GM21528 (cell line): ENCODE measurements at regions not wholly inside any gene's neighbourhood (a gene's known extent, or its start where the extent isn't known, plus 50 kb on each side); places are given as distances from the start of the nearest gene placed in this dataset.
"Not testable (repeated sequence)": the region's sequence is repeated elsewhere in the genome, so short reads cannot be mapped to it uniquely, and the experiment has no call there.

Source experiments
- ATAC-seq: cut with Tn5 transposase; IDR thresholded peaks from one replicate; pipeline ENCODE4 v1.9.1; 2021; ENCODE audit warnings: mild to moderate bottlenecking, moderate library complexity; ENCODE audit not compliant: unreplicated experiment, low FRiP score

GRCh38 chr10:63773962-63774361, 252.8 kb downstream of the REEP3 start:
- no peak for ATAC-seq

DNA sequence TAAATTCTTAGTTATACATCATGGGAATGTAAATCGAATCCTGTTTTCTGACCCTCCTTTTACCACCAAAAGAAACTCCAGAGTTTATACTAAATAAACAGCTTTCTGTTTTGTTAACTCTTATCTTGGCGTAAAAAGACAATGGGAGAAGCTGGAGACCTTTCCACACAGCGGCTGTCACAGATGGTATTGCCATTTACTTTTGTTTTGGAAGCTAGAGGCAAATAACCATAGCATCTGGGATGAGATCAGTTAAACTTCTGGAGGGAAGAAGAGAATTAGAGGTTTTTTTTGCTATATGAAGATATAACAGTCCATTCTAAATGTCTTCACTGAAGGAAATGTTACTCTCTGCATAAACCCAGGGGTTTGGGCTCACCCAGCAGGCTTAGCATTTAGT, 258.9 kb downstream of the REEP3 start:
- no peak for ATAC-seq

GRCh38 chr10:63781226-63781625, 260.0 kb downstream of the REEP3 start:
- no peak for ATAC-seq

GRCh38 chr10:63783882-63784281, 262.7 kb downstream of the REEP3 start:
- ATAC-seq, result no peak

DNA sequence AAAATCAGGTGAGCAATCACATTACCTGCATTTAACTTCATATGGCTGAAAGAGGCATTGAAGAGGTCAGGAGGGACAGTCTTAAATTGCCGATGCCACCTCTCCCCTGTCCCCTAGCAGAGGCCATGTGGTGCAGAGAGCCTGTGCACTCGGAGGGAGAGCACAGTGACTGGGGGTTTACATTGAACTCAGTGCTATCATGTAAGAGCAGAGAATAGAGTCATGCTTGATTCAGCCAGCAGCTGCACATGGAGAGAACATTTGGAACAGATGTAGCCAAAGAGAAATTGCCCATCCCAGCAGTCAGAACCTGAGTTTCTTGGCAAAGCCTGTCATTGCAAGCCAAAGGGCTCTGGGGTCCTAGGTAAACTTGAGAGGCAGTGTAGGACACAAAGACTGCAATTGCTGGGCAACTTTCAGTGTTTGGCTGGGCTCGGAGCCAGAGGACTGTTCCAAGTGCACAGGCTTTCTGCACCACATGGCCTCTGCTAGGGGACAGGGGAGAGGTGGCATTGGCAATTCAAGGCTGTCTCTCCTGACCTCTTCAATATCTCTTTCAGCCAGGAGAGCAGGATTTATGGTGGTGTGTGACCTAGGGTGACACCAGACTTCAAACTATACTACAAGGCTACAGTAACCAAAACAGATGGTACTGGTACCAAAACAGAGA, 267.1 kb downstream of the REEP3 start:
- no peak for ATAC-seq

DNA sequence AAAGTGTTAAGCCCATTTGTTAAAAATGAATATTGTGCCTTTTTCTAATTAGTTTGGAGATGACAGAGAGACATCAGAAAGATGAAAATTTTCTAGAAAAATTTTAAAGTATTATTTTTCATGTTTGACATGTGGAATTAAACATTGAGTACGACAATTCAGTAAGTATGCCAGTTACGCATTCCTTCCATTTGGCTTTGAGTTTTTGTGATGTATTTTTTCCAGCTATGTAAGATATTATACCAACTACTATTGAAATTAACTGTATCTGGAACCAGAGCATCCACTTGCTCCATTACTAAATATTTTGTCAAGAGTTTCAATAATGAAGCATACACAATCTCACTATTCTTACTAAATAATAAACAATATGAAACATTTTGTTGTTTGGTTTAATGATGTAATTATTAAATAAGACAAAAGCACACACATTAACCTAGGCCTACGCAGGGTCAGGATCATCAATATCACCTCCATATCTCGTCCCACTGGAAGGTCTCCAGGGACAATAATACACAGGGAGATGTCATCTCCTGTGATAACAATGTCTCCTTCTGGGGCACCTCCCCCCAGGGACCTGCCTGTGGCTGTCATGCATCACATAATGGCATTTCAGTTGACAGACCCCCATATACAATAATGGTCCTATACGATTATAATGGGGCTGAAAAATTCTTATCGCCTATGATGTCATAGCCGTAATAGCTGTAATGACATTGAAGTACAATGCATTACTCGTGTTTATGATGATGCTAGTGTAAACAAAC, 274.1 kb downstream of the REEP3 start:
- no peak for ATAC-seq

- ATAC-seq, result no peak
Measured at GRCh38 chr10:63798599-63799498, 277.6 kb downstream of the REEP3 start.

DNA sequence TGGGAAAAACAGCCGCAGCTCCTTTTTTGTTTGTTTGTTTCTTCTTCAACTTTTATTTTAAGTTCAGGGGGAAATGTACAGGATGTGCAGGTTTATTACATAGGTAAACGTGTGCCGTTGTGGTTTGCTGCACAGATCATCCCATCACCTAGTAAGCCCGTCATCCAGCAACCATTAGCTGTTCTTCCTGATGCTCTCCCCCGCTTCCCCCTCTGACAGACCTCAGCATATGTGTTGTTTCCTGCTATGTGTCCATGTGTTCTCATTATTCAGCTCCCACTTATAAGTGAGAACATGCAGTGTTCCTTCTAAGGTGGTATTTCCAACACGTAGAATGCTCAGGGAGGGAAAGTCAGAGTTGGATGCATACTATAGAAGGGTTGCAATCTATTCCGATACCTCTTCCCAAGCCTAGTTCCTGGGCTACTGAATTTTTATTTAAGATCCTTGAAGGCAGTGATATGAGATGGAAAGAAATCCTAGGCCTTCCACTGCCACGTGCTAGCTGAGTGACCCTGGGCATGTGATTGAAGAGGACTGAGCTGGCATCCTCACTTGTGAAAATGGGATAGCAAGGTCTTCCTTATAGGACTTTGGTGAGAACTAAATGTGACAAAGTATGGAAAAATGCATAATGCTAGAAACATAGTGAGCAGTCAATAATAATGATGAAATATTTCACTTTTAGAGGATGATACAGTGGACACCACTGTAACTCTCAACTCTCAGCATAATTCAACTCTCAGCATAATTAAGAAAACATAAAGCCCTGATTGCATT, 278.5 kb downstream of the REEP3 start:
- no peak for ATAC-seq

DNA sequence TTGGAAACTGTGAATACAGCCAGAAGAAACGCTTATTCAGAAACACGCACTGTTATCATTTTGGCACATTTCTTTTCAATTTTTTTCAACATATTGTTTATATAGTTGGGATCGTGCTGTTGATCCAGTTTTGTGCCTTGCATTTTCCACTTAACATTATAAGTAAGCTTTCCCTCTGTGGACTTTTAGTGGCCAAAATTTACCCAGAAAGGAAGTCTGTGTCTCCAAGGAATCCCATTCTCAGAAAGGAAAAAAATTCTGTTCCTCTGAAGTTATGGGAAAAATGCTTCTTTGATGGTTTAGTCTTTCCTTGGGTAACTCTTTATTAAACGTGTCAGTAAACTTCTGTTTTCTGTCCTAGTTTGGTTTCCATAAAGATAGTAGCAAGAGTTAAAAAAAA, 280.0 kb downstream of the REEP3 start:
- ATAC-seq, result no peak

GRCh38 chr10:63806330-63806729, 285.1 kb downstream of the REEP3 start:
- ATAC-seq, result no peak

DNA sequence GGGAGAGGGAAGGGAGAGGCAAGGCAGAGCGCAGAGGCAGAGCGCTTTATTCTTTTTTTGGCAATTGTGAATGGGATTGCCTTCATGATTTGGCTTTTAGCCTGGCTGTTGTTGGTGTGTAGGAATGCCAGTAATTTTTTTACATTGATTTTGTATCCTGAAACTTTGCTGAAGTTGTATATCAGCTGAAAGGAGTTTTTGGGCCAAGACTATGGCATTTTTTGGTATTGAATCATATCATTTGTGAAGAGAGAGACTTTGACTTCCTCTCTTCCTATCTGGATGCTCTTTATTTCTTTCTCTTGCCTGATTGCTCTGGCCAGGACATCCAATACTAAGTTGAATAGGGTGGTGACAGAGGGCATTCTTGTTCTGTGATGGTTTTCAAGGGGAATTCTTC, 291.3 kb downstream of the REEP3 start:
- no peak for ATAC-seq

DNA sequence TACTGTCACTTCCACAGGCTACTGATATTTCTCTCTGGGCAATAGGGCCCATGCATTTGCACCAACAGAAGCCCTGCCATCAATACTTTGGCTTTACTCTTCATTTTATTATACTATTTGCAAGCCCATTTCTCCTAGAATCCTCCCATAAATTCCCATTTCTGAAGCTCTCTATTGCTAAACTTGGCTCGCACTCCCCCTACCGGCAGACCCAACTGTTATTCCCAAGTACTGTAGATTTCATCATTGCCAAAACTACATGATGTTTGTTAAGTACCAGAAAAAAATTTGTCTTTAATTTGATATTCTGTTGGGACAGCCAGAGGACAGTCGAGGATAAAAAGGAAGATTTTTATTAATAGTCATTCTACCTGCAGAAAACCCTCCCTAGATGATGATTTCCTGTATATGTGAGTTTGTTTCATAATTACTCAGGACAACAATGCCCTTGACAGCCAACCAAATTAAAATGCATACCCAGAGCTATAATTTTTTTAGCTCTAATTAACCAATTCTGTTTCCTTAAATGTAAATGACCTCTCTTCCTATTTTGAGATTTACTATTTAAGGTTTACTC, 298.6 kb downstream of the REEP3 start:
- ATAC-seq, result no peak

DNA sequence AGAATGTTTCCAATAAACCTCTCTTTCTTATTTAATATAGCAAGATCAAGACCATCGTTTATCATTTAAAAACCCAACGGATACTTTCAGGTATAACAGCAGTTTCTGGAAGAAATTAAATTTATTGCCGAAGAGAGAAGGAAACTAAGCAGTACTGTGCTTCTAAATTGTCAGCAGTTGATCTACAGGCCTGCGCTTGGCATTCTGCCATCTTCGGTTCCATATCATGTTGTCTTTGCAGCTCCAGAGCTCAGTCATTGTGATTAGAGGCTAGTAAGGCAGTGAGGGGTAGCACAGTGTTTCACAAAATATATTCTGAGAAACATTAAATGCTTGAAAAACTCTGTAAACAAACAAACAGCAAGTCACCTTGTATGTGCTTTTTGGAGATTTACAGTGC, 301.3 kb downstream of the REEP3 start:
- ATAC-seq, result no peak

DNA sequence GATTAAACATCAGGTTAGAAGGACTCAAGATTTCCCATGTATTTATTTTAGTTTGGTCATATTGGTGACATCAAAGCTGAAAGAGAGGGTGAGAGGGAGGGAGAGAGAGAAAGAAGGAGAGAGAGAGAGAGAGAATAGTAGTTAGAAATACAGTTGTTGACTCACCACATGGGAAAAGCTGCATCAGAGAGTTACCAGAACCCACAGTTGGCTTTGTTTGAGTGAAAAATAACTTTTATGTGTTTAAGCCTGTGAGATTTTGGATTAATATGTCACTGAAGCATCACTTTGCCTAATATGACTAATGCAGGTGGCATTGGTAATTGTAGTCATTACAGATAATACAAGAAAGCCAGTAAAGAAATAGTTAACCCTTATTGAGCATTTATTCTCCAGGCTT, 303.9 kb downstream of the REEP3 start:
- no peak for ATAC-seq

DNA sequence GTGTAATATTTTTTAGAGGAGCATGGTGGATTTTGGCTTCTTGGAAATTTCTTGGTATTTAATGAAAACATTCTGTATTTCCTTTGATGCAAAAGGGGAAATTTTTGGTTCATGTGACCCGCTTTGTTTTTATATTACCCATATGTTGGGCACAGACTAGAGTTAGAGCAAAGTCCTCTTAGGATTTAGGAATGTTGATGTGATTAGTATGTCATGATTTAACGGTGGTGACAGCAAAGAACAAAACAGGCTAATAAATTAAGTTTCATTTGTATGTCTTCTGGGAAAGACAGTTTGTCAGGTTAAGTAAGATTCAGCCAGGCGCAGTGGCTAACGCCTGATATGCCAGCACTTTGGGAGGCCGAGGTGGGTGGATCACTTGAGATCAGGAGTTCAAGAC, 304.6 kb downstream of the REEP3 start:
- no peak for ATAC-seq

- ATAC-seq, result not testable (repeated sequence)
Measured at GRCh38 chr10:63827018-63827417, 305.8 kb downstream of the REEP3 start.

DNA sequence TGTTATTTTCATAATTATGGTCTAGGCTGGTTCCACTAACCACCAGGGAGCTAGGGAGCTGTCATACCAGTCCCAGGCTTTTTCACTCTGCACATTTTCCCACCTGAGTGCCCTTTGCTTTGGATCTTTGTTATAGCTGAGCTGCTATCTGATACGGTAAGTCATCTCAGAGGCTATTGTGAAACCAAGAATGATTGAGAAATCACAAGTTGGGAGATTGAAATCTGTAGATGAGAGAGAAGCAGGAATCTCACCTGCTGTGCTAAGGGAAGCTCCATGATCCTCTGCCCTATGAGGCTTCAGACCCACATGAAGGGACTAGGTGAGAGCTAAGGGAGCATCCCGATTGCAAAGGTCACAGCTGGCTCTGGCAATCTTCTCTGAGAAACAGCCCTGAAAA, 307.8 kb downstream of the REEP3 start:
- no peak for ATAC-seq

DNA sequence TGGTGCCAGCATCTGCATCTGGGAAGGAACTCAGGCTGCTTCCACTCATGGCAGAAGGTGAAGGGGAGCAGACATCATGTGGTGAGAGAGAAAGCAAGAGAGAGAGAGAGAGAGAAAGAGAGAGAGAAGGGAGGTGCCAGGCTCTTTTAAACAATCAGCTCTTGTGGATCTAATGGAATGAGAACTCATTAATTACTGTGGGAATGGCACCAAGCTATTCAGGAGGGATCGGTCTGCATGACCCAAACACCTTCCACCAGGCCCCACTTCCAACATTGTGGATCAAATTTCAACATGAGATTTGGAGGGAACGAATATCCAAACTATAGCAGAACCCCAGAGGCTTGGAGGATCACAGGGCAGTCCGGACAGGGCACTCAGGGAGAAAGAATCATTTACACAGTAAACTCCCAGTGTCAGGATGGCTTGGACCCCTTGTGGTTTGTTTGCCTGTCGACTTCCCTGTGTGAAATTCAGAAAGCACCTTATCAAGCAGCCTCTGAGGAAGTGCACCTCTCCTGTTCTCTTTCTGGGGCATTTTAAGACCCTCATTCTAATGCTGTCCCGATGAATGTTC, 308.5 kb downstream of the REEP3 start:
- no peak for ATAC-seq

GRCh38 chr10:63832686-63833085, 311.5 kb downstream of the REEP3 start:
- no peak for ATAC-seq
